ENCODE measurements at regions not wholly inside any gene's neighbourhood (a gene's known extent, or its start where the extent isn't known, plus 50 kb on each side); places are given as distances from the start of the nearest gene placed in this dataset.
A peak's percentile ranks its signal among the peaks of the same experiment; 100 is the strongest.

- DNase-seq = peak in 1 of 9 donors; percentile 11
- no peaks in the 10 kb centered on the region for H3K4me1 ChIP-seq (ENCODE audit: control insufficient read depth in 2 of 2, insufficient read depth in 2 of 2, low read length in 2 of 2)
- CTCF ChIA-PET = no interaction called here
- no peaks in the 10 kb centered on the region for H3K36me3 ChIP-seq (ENCODE audit: control insufficient read depth in 2 of 3, insufficient read depth in 3 of 3, low read length in 3 of 3)
- H3K27ac Mint-ChIP-seq = no peak overlapping the region
- H3K27me3 Mint-ChIP-seq = peaks cover 0 to 8% (median 0%) of the 10 kb centered on the region in 5 donors
- H3K4me1 Mint-ChIP-seq = no peaks in the 10 kb centered on the region
- no peaks in the 10 kb centered on the region for H3K9me3 ChIP-seq (ENCODE audit: control insufficient read depth in 2 of 3, low read length in 3 of 3)
- no peak overlapping the region for H3K27ac ChIP-seq (ENCODE audit: low read depth, low read length)
- H3K4me3 ChIP-seq (ENCODE audit: low read length) = no peak overlapping the region
- intact Hi-C loops (cut with micrococcal nuclease) = no loop called here
- no peak overlapping the region for H3K4me3 Mint-ChIP-seq
- ATAC-seq = no peak
- no peaks in the 10 kb centered on the region for H3K36me3 Mint-ChIP-seq
- POLR2A ChIA-PET = no interaction called here
- H3K27me3 ChIP-seq (ENCODE audit: control insufficient read depth in 2 of 2, insufficient read depth in 2 of 2, low read length in 2 of 2) = no peaks in the 10 kb centered on the region
- peaks cover 0 to 3% (median 0%) of the 10 kb centered on the region in 11 donors for H3K9me3 Mint-ChIP-seq
These were observed 59.0 kb upstream of the SHANK2 start for GRCh38 chr11:71311176-71311925.

DNA sequence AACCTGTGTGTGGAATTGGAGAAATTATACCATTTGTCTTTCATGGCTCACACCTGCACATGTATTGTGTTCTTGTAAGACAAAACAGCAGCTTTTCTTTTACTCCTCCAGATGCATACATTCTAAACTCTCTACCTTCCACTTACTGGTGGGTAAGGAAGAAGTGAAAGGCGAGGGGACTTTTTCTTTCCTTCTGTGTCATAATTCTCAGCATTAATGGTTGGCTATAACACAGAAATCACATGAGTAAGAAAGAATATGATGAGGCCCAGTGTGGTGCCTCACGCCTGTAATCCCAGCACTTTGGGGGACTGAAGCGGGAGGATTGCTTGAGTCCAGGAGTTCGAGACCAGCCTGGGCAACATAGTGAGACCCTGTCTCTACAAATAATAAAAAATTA, 57.8 kb upstream of the SHANK2 start:
- H3K4me3 ChIP-seq (ENCODE audit: low read length) = no peak overlapping the region

DNA sequence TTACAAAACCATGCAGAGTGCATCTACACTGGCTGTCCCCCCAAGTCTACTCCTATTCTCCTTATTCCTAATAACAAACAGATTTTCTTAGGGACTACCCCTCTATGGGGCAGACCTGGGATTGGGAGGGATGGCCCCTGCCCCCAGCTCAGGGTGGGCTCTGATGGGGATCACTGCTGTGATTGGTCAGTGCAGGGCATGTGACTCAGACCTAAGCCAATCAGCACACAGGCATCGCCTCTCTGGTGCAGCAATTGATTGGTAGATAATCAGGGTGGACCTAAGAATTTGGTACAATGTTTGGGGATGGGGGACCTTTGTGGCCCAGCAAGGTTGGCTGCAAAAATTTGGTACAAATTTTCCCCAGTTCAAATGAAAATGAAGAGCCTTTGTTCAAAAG, 57.2 kb upstream of the SHANK2 start:
- no peaks in the 10 kb centered on the region for H3K36me3 Mint-ChIP-seq

More for the DNA sequence above, 57.8 kb upstream of the SHANK2 start:
- Histone ChIP-seq H3K36me3 (ENCODE audit: control insufficient read depth in 2 of 3, insufficient read depth in 3 of 3, low read length in 3 of 3) (no peaks in the 10 kb centered on the region), H3K27ac (ENCODE audit: low read depth, low read length) (no peak overlapping the region), H3K9me3 (ENCODE audit: control insufficient read depth in 2 of 3, low read length in 3 of 3) (no peaks in the 10 kb centered on the region), H3K4me1 (ENCODE audit: control insufficient read depth in 2 of 2, insufficient read depth in 2 of 2, low read length in 2 of 2) (no peaks in the 10 kb centered on the region), H3K27me3 (ENCODE audit: control insufficient read depth in 2 of 2, insufficient read depth in 2 of 2, low read length in 2 of 2) (no peaks in the 10 kb centered on the region)
- ChIA-PET POLR2A (no interaction called here), CTCF (no interaction called here)
- Mint-ChIP-seq H3K4me3 (no peak overlapping the region), H3K9me3 (peaks cover 0 to 1% (median 0%) of the 10 kb centered on the region in 11 donors), H3K36me3 (no peaks in the 10 kb centered on the region), H3K4me1 (no peaks in the 10 kb centered on the region), H3K27ac (no peak overlapping the region), H3K27me3 (peaks cover 0 to 5% (median 0%) of the 10 kb centered on the region in 5 donors)
- no peak for ATAC-seq
- DNase-seq = no peak
- intact Hi-C loops (cut with micrococcal nuclease) = no loop called here

DNA sequence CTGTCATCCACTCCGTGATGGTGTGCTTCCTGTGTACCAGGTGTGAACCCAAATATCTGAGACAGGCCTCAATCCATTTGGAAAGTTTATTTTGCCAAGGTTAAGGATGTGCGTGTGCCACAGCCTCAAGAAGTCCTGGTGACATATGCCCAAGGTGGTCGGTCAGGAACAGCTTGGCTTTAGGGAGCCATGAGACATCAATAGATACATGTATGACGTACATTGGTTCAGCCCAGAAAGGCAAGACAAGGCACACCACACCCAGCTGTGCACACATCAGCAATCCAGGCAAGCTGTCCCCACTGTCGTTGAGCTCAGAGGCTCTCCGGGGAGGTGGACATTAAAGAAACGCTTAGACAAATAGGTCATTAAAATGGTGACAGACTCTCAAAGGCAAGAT, 56.8 kb upstream of the SHANK2 start:
- ATAC-seq (no peak), DNase-seq (no peak)
- H3K36me3 Mint-ChIP-seq = no peaks in the 10 kb centered on the region
- peaks cover 0 to 5% (median 0%) of the 10 kb centered on the region in 5 donors for H3K27me3 Mint-ChIP-seq
- H3K27ac ChIP-seq (ENCODE audit: low read depth, low read length) = no peak overlapping the region
- ChIA-PET POLR2A (no interaction called here), CTCF (no interaction called here)
- intact Hi-C loops (cut with micrococcal nuclease) = no loop called here
- H3K27ac Mint-ChIP-seq = no peak overlapping the region
- no peaks in the 10 kb centered on the region for H3K4me1 ChIP-seq (ENCODE audit: control insufficient read depth in 2 of 2, insufficient read depth in 2 of 2, low read length in 2 of 2)
- no peak overlapping the region for H3K4me3 Mint-ChIP-seq
- no peaks in the 10 kb centered on the region for H3K36me3 ChIP-seq (ENCODE audit: control insufficient read depth in 2 of 3, insufficient read depth in 3 of 3, low read length in 3 of 3)
- H3K9me3 Mint-ChIP-seq = peaks cover 0 to 1% (median 0%) of the 10 kb centered on the region in 11 donors
- no peaks in the 10 kb centered on the region for H3K4me1 Mint-ChIP-seq
- no peaks in the 10 kb centered on the region for H3K9me3 ChIP-seq (ENCODE audit: control insufficient read depth in 2 of 3, low read length in 3 of 3)
- H3K4me3 ChIP-seq (ENCODE audit: low read length) = no peak overlapping the region
- no peaks in the 10 kb centered on the region for H3K27me3 ChIP-seq (ENCODE audit: control insufficient read depth in 2 of 2, insufficient read depth in 2 of 2, low read length in 2 of 2)

More for the DNA sequence above, 57.2 kb upstream of the SHANK2 start:
- no peaks in the 10 kb centered on the region for H3K36me3 ChIP-seq (ENCODE audit: control insufficient read depth in 2 of 3, insufficient read depth in 3 of 3, low read length in 3 of 3)
- H3K4me3 Mint-ChIP-seq = no peak overlapping the region
- intact Hi-C loops (cut with micrococcal nuclease) = no loop called here
- H3K27ac Mint-ChIP-seq = no peak overlapping the region
- no peaks in the 10 kb centered on the region for H3K27me3 ChIP-seq (ENCODE audit: control insufficient read depth in 2 of 2, insufficient read depth in 2 of 2, low read length in 2 of 2)
- ATAC-seq (no peak), DNase-seq (peak in 1 of 9 donors; percentile 3)
- ChIA-PET POLR2A (no interaction called here), CTCF (no interaction called here)
- H3K27ac ChIP-seq (ENCODE audit: low read depth, low read length) = no peak overlapping the region
- H3K27me3 Mint-ChIP-seq = peaks cover 0 to 5% (median 0%) of the 10 kb centered on the region in 5 donors
- peaks cover 0 to 1% (median 0%) of the 10 kb centered on the region in 11 donors for H3K9me3 Mint-ChIP-seq
- H3K4me1 ChIP-seq (ENCODE audit: control insufficient read depth in 2 of 2, insufficient read depth in 2 of 2, low read length in 2 of 2) = no peaks in the 10 kb centered on the region
- no peaks in the 10 kb centered on the region for H3K9me3 ChIP-seq (ENCODE audit: control insufficient read depth in 2 of 3, low read length in 3 of 3)
- H3K4me1 Mint-ChIP-seq = no peaks in the 10 kb centered on the region
- H3K4me3 ChIP-seq (ENCODE audit: low read length) = no peak overlapping the region

DNA sequence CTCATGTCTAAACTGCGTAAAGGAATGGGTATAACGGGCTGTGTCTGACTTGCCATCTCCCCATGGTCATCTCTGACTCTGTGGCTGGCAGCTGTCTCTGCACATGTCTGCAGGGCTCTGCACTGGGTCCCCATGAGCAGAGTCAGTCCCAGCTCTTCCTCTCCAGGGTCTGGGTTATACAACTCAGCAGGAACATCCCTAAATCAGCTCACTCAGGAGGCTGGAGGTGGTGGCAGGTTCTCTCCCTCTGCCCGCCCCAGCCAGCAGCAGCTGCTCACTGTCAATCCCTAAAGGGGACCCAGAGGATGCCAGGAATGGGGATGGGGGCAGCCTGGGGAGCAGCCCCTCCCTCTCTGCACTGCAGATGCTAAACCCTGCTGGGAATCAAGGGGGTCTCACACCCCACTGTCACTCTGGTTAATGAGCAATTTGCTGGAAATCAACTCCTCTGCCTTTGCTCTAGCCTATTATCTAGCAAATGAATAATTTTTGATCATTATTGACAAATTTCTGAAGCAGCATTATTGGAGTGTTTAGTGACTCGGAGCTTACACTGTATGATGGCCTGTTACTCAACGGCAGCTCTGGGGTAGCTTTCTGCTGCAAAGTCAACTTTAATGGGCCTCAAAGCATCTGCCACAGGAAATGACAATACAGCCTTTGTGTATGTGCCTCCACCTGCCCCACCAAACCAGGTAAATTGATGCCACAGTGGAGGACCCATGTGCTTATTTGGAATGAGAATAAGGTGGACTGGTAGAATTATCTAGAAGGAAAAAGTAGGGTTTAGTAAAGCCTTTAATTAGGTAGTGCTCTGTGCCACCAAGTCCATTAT, 55.7 kb upstream of the SHANK2 start:
- H3K9me3 Mint-ChIP-seq = peaks cover 0 to 1% (median 0%) of the 10 kb centered on the region in 11 donors
- Histone ChIP-seq H3K36me3 (ENCODE audit: control insufficient read depth in 2 of 3, insufficient read depth in 3 of 3, low read length in 3 of 3) (no peaks in the 10 kb centered on the region), H3K9me3 (ENCODE audit: control insufficient read depth in 2 of 3, low read length in 3 of 3) (no peaks in the 10 kb centered on the region), H3K27me3 (ENCODE audit: control insufficient read depth in 2 of 2, insufficient read depth in 2 of 2, low read length in 2 of 2) (no peaks in the 10 kb centered on the region), H3K27ac (ENCODE audit: low read depth, low read length) (no peak overlapping the region), H3K4me3 (ENCODE audit: low read length) (no peak overlapping the region), H3K4me1 (ENCODE audit: control insufficient read depth in 2 of 2, insufficient read depth in 2 of 2, low read length in 2 of 2) (no peaks in the 10 kb centered on the region)
- intact Hi-C loops (cut with micrococcal nuclease) = no loop called here
- ATAC-seq (no peak), DNase-seq (peak in 1 of 9 donors; percentile 13)
- H3K27ac Mint-ChIP-seq = no peak overlapping the region
- H3K36me3 Mint-ChIP-seq = no peaks in the 10 kb centered on the region
- CTCF ChIA-PET = interaction anchor here (0.7 kb wide), 1 partner anchor 219 kb away, joined by 6 read pairs; no protein-coding TSS in a partner anchor
- POLR2A ChIA-PET = no interaction called here
- H3K4me3 Mint-ChIP-seq = no peak overlapping the region
- no peaks in the 10 kb centered on the region for H3K4me1 Mint-ChIP-seq
- peaks cover 0 to 14% (median 0%) of the 10 kb centered on the region in 5 donors for H3K27me3 Mint-ChIP-seq

GRCh38 chr11:71305451-71306125, 53.2 kb upstream of the SHANK2 start:
- Mint-ChIP-seq H3K36me3 (no peaks in the 10 kb centered on the region), H3K27ac (no peak overlapping the region), H3K4me3 (no peak overlapping the region), H3K27me3 (peaks cover 0 to 14% (median 10%) of the 10 kb centered on the region in 5 donors), H3K4me1 (no peaks in the 10 kb centered on the region), H3K9me3 (peaks cover 0 to 1% (median 0%) of the 10 kb centered on the region in 11 donors)
- H3K27ac ChIP-seq (ENCODE audit: low read depth, low read length) = no peak overlapping the region
- CTCF ChIA-PET = no interaction called here
- POLR2A ChIA-PET = no interaction called here
- no peaks in the 10 kb centered on the region for H3K9me3 ChIP-seq (ENCODE audit: control insufficient read depth in 2 of 3, low read length in 3 of 3)
- no peak for ATAC-seq
- DNase-seq = peak in 1 of 9 donors; percentile 8
- intact Hi-C loops (cut with micrococcal nuclease) = no loop called here
- no peaks in the 10 kb centered on the region for H3K27me3 ChIP-seq (ENCODE audit: control insufficient read depth in 2 of 2, insufficient read depth in 2 of 2, low read length in 2 of 2)
- no peaks in the 10 kb centered on the region for H3K4me1 ChIP-seq (ENCODE audit: control insufficient read depth in 2 of 2, insufficient read depth in 2 of 2, low read length in 2 of 2)
- no peaks in the 10 kb centered on the region for H3K36me3 ChIP-seq (ENCODE audit: control insufficient read depth in 2 of 3, insufficient read depth in 3 of 3, low read length in 3 of 3)
- H3K4me3 ChIP-seq (ENCODE audit: low read length) = no peak overlapping the region

All from naive thymus-derived CD4-positive, alpha-beta T cell (primary cell).